GM12875 (cell line): ENCODE measurements at regions not wholly inside any gene's neighbourhood (a gene's known extent, or its start where the extent isn't known, plus 50 kb on each side); places are given as distances from the start of the nearest gene placed in this dataset.
A peak's percentile ranks its signal among the peaks of the same experiment; 100 is the strongest.

ENCODE experiments used
- H3K4me3 ChIP-seq: one replicate; pipeline ENCODE4 v1.5.1; 2011; ENCODE audit warnings: low read depth, low read length, control low read depth
- CTCF ChIP-seq: IDR thresholded peaks from 2 replicates; pipeline ENCODE4 v1.5.1; 2011; ENCODE audit warnings: low read depth, mild to moderate bottlenecking, control low read depth, inconsistent platforms, low read length, moderate library complexity, borderline replicate concordance; ENCODE audit not compliant: insufficient read depth

DNA sequence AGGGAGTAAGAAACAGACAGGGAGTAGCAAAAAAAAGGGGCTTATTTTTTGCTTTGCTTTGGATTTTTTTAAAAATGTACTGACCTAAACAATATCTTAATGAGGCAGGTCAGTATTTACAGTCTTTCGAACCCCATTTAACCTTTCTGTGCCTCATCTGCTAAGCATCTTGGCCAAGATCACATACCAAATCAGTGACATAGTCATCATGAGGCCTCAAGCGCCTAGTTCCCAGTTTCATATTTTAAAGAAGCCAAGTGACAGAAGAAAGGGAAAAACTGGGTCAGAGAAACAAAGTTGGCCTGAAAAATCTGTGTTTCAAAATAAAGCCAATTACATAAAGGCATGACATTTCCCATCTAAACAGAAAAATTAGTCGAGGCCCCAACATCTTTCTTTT lies 94.6 kb upstream of the WDR44 start:
- TF ChIP-seq CTCF = no peak
- no peak overlapping the region for H3K4me3 ChIP-seq

- no peak for TF ChIP-seq CTCF
- H3K4me3 ChIP-seq = no peak overlapping the region
Measured at GRCh38 chrX:118252967-118253366, 92.9 kb upstream of the WDR44 start.

GRCh38 chrX:118254611-118255010 lies 91.3 kb upstream of the WDR44 start:
- no peak overlapping the region for H3K4me3 ChIP-seq
- peak; percentile 50 for TF ChIP-seq CTCF

GRCh38 chrX:118255921-118256320 lies 90.0 kb upstream of the WDR44 start:
- no peak overlapping the region for H3K4me3 ChIP-seq
- no peak for TF ChIP-seq CTCF

- TF ChIP-seq CTCF = no peak
- H3K4me3 ChIP-seq = no peak overlapping the region
Measured at GRCh38 chrX:118257781-118258180, 88.1 kb upstream of the WDR44 start.

DNA sequence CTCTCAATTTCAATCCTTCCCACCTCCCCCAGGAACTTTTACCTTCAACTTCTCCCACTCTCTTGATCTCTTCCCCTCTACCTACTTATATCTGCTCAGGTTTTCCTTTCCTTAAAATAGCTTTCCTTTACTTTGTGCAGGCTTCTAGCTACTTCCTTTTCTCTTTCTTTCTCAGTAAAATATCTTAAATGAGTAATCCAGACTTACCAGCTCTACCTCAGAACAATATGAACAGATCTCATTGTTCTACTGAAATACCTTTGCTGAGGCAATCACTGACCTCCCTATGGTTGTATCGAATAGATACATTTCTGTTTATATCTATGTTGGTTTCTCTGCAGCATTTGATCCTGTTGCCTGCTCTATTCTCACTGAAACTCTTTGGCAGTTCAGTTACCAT lies 86.7 kb upstream of the WDR44 start:
- TF ChIP-seq CTCF = no peak
- H3K4me3 ChIP-seq = no peak overlapping the region

- TF ChIP-seq CTCF = no peak
- no peak overlapping the region for H3K4me3 ChIP-seq
Measured at GRCh38 chrX:118261151-118261550, 84.8 kb upstream of the WDR44 start.
